B cell (primary cell): ENCODE measurements at regions not wholly inside any gene's neighbourhood (a gene's known extent, or its start where the extent isn't known, plus 50 kb on each side); places are given as distances from the start of the nearest gene placed in this dataset.

Experiments used
- EZH2 ChIP-seq: IDR thresholded peaks from 2 replicates; pipeline ENCODE4 v1.6.1; 2012; ENCODE audit warnings: borderline replicate concordance, low read depth, mild to moderate bottlenecking, moderate library complexity, low read length; ENCODE audit not compliant: insufficient read depth, poor library complexity, severe bottlenecking
- TF ChIP-seq, protein P1 (sequence below): fragments of 200-600 bp; IDR thresholded peaks from one replicate; pipeline ENCODE4 v1.8.0; 2022; ENCODE audit warnings: antibody characterized with exemption, mild to moderate bottlenecking

DNA sequence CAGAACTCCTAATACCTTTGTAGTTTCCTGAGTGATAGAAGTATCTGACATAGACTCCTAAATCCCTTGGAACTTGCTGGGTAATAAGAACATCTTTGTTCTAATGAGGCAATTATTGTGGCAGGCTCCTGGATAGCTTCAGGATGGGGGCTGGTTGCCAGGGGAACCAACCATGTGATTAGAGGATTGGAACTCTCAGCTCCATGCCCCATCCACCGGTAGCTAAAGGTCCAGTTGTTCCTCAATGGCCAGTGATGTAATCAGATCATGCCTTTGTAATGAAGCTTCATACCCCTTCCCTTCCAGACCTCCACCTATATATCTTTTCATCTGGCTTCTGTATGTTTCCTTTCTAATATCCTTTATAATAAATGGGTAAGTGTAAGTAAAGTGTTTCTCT lies 221.2 kb upstream of the ALCAM start:
- no peak for TF ChIP-seq EZH2
- TF ChIP-seq, protein P1, sequence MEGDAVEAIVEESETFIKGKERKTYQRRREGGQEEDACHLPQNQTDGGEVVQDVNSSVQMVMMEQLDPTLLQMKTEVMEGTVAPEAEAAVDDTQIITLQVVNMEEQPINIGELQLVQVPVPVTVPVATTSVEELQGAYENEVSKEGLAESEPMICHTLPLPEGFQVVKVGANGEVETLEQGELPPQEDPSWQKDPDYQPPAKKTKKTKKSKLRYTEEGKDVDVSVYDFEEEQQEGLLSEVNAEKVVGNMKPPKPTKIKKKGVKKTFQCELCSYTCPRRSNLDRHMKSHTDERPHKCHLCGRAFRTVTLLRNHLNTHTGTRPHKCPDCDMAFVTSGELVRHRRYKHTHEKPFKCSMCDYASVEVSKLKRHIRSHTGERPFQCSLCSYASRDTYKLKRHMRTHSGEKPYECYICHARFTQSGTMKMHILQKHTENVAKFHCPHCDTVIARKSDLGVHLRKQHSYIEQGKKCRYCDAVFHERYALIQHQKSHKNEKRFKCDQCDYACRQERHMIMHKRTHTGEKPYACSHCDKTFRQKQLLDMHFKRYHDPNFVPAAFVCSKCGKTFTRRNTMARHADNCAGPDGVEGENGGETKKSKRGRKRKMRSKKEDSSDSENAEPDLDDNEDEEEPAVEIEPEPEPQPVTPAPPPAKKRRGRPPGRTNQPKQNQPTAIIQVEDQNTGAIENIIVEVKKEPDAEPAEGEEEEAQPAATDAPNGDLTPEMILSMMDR = no peak
